CD4-positive, CD25-positive, alpha-beta regulatory T cell (primary cell): ENCODE measurements at regions not wholly inside any gene's neighbourhood (a gene's known extent, or its start where the extent isn't known, plus 50 kb on each side); places are given as distances from the start of the nearest gene placed in this dataset.
"Not testable (repeated sequence)": the region's sequence is repeated elsewhere in the genome, so short reads cannot be mapped to it uniquely, and the experiment has no call there.

Source experiments
- ATAC-seq, 2 donors: fragments of 150-1000 bp; cut with Tn5 transposase; one replicate each; pipeline ENCODE4 v1.10.0; 2021; ENCODE audit warnings: low read depth in 2 of 2, moderate number of reproducible peaks in 2 of 2, moderate library complexity in 1 of 2
- DNase-seq, 3 donors: peaks; one replicate each; pipeline versions ENCODE4 v3.0.0 to v3.0.0-alpha.2; 2012 to 2022; ENCODE audit warnings: mixed read lengths in 1 of 3
- H3K27ac ChIP-seq: one replicate; pipeline ENCODE4 v1.7.0; 2013; ENCODE audit warnings: mild to moderate bottlenecking, low read length; ENCODE audit not compliant: insufficient read depth, poor library complexity, severe bottlenecking
- H3K27me3 ChIP-seq: one replicate; pipeline ENCODE4 v1.7.0; 2013; ENCODE audit warnings: low read length; ENCODE audit not compliant: control insufficient read depth, insufficient read depth
- H3K36me3 ChIP-seq: one replicate; pipeline ENCODE4 v1.7.0; 2013; ENCODE audit warnings: mild to moderate bottlenecking, low read length, moderate library complexity; ENCODE audit not compliant: control insufficient read depth, insufficient read depth
- H3K4me1 ChIP-seq: 2 replicates; pipeline ENCODE4 v1.7.0; 2013; ENCODE audit warnings: mild to moderate bottlenecking, low read length; ENCODE audit not compliant: insufficient read depth, control insufficient read depth, poor library complexity, severe bottlenecking
- H3K4me3 ChIP-seq: one replicate; pipeline ENCODE4 v1.7.0; 2013; ENCODE audit warnings: low read depth, mild to moderate bottlenecking, low read length, moderate library complexity
- H3K9me3 ChIP-seq, 2 experiments: 1 replicate in 1 of 2; 2 replicates in 1 of 2; pipeline ENCODE4 v1.7.0; 2013; ENCODE audit warnings: low read length in 2 of 2, mild to moderate bottlenecking in 1 of 2, moderate library complexity in 1 of 2; ENCODE audit not compliant: control insufficient read depth in 2 of 2
- H3K27ac Mint-ChIP-seq, 3 donors: one replicate each; pipeline ENCODE4 v1.8.0; 2020 to 2022; ENCODE audit warnings: mild to moderate bottlenecking in 3 of 3, mixed read lengths in 3 of 3, moderate library complexity in 2 of 3
- H3K27me3 Mint-ChIP-seq: one replicate; pipeline ENCODE4 v1.8.0; 2022; ENCODE audit warnings: mild to moderate bottlenecking, mixed read lengths
- H3K36me3 Mint-ChIP-seq: one replicate; pipeline ENCODE4 v1.8.0; 2020; ENCODE audit warnings: mixed read lengths
- H3K4me1 Mint-ChIP-seq, 4 donors: one replicate each; pipeline ENCODE4 v1.8.0; 2020 to 2022; ENCODE audit warnings: mixed read lengths in 4 of 4, mild to moderate bottlenecking in 1 of 4
- H3K4me3 Mint-ChIP-seq, 4 donors: one replicate each; pipeline ENCODE4 v1.8.0; 2020 to 2022; ENCODE audit warnings: mild to moderate bottlenecking in 4 of 4, mixed read lengths in 4 of 4, moderate library complexity in 3 of 4
- H3K9me3 Mint-ChIP-seq, 7 donors: one replicate each; pipeline ENCODE4 v1.8.0; 2020 to 2022; ENCODE audit warnings: mixed read lengths in 7 of 7, mild to moderate bottlenecking in 3 of 7, moderate library complexity in 2 of 7

GRCh38 chr4:112836895-112837294, 200.0 kb downstream of the LARP7 start:
- DNase-seq: no peak
- Mint-ChIP-seq H3K27me3 (peaks cover 11% of the 10 kb centered on the region), H3K36me3 (no peaks in the 10 kb centered on the region), H3K27ac (no peak overlapping the region), H3K4me1 (no peaks in the 10 kb centered on the region), H3K4me3 (no peak overlapping the region), H3K9me3 (peaks cover 0 to 4% (median 1%) of the 10 kb centered on the region in 7 donors)
- Histone ChIP-seq H3K9me3 (no peaks in the 10 kb centered on the region), H3K36me3 (no peaks in the 10 kb centered on the region), H3K27me3 (no peaks in the 10 kb centered on the region), H3K27ac (no peak overlapping the region), H3K4me3 (no peak overlapping the region), H3K4me1 (no peaks in the 10 kb centered on the region)
- no peak for ATAC-seq

DNA sequence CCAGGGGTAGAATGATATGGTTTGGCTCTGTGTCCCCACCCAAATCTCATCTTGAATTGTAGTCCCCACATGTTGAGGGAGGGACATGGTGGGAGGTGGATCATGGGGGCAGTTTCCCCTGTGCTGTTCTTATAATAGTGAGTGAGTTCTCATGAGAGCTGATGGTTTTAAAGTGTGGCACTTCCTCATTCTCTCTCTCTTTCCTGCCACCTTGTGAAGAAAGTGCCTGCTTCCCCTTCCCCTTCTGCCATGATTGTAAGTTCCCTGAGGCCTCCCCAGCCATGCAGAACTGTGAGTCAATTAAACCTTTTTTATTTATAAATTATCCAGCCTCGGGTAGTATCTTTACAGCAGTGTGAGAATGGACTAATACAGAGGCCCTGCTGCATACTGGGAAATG, 201.1 kb downstream of the LARP7 start:
- H3K9me3 ChIP-seq, H3K9me3 Mint-ChIP-seq, H3K27ac Mint-ChIP-seq, ATAC-seq, H3K36me3 Mint-ChIP-seq, H3K4me1 Mint-ChIP-seq, H3K4me3 Mint-ChIP-seq, DNase-seq, H3K27me3 ChIP-seq, H3K4me3 ChIP-seq, H3K4me1 ChIP-seq, H3K36me3 ChIP-seq, H3K27ac ChIP-seq: not testable (repeated sequence)
- H3K27me3 Mint-ChIP-seq: peaks cover 16% of the 10 kb centered on the region

- Histone ChIP-seq H3K27ac (no peak overlapping the region), H3K9me3 (no peaks in the 10 kb centered on the region), H3K36me3 (no peaks in the 10 kb centered on the region), H3K4me3 (no peak overlapping the region), H3K4me1 (no peaks in the 10 kb centered on the region), H3K27me3 (no peaks in the 10 kb centered on the region)
- no peaks in the 10 kb centered on the region for H3K36me3 Mint-ChIP-seq
- H3K4me3 Mint-ChIP-seq: no peak overlapping the region
- ATAC-seq (no peak), DNase-seq (no peak)
- H3K27me3 Mint-ChIP-seq: peaks cover 17% of the 10 kb centered on the region
- no peaks in the 10 kb centered on the region for H3K4me1 Mint-ChIP-seq
- peaks cover 0 to 6% (median 1%) of the 10 kb centered on the region in 7 donors for H3K9me3 Mint-ChIP-seq
- H3K27ac Mint-ChIP-seq: no peak overlapping the region
These were observed 203.1 kb downstream of the LARP7 start for GRCh38 chr4:112840061-112840460.

GRCh38 chr4:112840619-112841018, 203.7 kb downstream of the LARP7 start:
- no peak overlapping the region for H3K27ac ChIP-seq
- H3K36me3 ChIP-seq: no peaks in the 10 kb centered on the region
- Mint-ChIP-seq H3K27ac (no peak overlapping the region), H3K36me3 (no peaks in the 10 kb centered on the region), H3K4me1 (no peaks in the 10 kb centered on the region), H3K9me3 (peaks cover 0 to 6% (median 1%) of the 10 kb centered on the region in 7 donors), H3K4me3 (no peak overlapping the region), H3K27me3 (peaks cover 17% of the 10 kb centered on the region)
- no peaks in the 10 kb centered on the region for H3K4me1 ChIP-seq
- no peak for ATAC-seq
- no peak for DNase-seq
- H3K4me3 ChIP-seq: no peak overlapping the region
- H3K9me3 ChIP-seq: no peaks in the 10 kb centered on the region
- H3K27me3 ChIP-seq: no peaks in the 10 kb centered on the region

GRCh38 chr4:112842513-112842912, 205.6 kb downstream of the LARP7 start:
- peaks cover 0 to 3% (median 0%) of the 10 kb centered on the region in 7 donors for H3K9me3 Mint-ChIP-seq
- H3K27me3 Mint-ChIP-seq: peaks cover 17% of the 10 kb centered on the region
- Histone ChIP-seq H3K9me3 (no peaks in the 10 kb centered on the region), H3K27me3 (no peaks in the 10 kb centered on the region), H3K4me1 (no peaks in the 10 kb centered on the region), H3K4me3 (no peak overlapping the region), H3K36me3 (no peaks in the 10 kb centered on the region), H3K27ac (no peak overlapping the region)
- H3K36me3 Mint-ChIP-seq: no peaks in the 10 kb centered on the region
- DNase-seq (no peak), ATAC-seq (no peak)
- no peaks in the 10 kb centered on the region for H3K4me1 Mint-ChIP-seq
- H3K4me3 Mint-ChIP-seq: no peak overlapping the region
- no peak overlapping the region for H3K27ac Mint-ChIP-seq

- Histone ChIP-seq H3K36me3 (no peaks in the 10 kb centered on the region), H3K27me3 (no peaks in the 10 kb centered on the region), H3K27ac (no peak overlapping the region), H3K4me1 (no peaks in the 10 kb centered on the region), H3K4me3 (no peak overlapping the region), H3K9me3 (no peaks in the 10 kb centered on the region)
- Mint-ChIP-seq H3K4me1 (no peaks in the 10 kb centered on the region), H3K27ac (no peak overlapping the region), H3K36me3 (no peaks in the 10 kb centered on the region), H3K4me3 (no peak overlapping the region), H3K9me3 (peaks cover 0 to 2% (median 0%) of the 10 kb centered on the region in 7 donors), H3K27me3 (peaks cover 6% of the 10 kb centered on the region)
- ATAC-seq (no peak), DNase-seq (no peak)
These were observed 204.1 kb upstream of the ANK2 start for GRCh38 chr4:112845386-112845785.

DNA sequence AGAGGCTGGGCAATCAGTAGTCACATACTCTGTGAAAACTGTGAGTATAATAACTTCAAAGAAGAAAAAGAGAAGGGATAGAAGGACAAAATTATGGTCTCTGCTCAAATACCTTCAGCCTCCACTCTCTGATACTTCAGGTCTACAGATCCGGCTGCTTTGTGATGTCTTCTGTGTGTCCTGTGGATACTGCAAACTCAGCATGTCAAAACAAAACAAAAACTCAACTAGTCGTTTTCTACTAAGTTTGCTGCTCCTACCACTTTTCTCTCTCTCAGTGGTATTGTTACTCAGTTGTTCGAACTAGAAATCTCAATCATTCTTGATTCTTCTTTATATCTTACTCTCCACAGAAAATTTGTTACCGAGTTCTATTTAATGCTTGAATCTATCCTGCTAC, 202.4 kb upstream of the ANK2 start:
- Mint-ChIP-seq H3K27me3 (peaks cover 11% of the 10 kb centered on the region), H3K4me1 (no peaks in the 10 kb centered on the region), H3K9me3 (peaks cover 0 to 3% (median 0%) of the 10 kb centered on the region in 7 donors), H3K4me3 (no peak overlapping the region), H3K27ac (no peak overlapping the region), H3K36me3 (no peaks in the 10 kb centered on the region)
- H3K9me3 ChIP-seq: no peaks in the 10 kb centered on the region
- H3K36me3 ChIP-seq: no peaks in the 10 kb centered on the region
- no peak for ATAC-seq
- no peaks in the 10 kb centered on the region for H3K4me1 ChIP-seq
- H3K27me3 ChIP-seq: no peaks in the 10 kb centered on the region
- no peak for DNase-seq
- no peak overlapping the region for H3K4me3 ChIP-seq
- no peak overlapping the region for H3K27ac ChIP-seq

DNA sequence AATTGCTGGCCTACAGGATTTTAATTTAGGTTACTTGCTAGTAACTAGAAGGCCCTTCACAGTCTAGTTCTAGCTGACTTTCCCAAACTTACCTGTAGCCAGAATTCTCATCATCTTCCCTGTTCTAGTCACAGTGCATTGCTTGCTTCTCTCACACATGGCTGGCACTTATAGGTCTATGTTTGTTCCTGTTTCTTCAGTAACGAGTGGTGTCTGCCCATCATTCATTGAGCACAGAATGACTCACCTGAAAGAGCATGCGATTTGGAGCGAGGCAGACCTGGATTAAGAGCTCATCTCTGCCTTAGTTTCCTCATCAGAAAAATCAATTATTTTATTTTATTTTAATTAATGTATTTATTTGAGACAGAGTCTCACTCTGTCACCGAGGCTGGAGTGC, 201.7 kb upstream of the ANK2 start:
- H3K4me1 ChIP-seq: no peaks in the 10 kb centered on the region
- H3K9me3 Mint-ChIP-seq: peaks cover 0 to 3% (median 0%) of the 10 kb centered on the region in 7 donors
- no peak overlapping the region for H3K4me3 ChIP-seq
- no peaks in the 10 kb centered on the region for H3K9me3 ChIP-seq
- H3K27ac ChIP-seq: no peak overlapping the region
- peaks cover 9% of the 10 kb centered on the region for H3K27me3 Mint-ChIP-seq
- no peaks in the 10 kb centered on the region for H3K4me1 Mint-ChIP-seq
- no peak overlapping the region for H3K27ac Mint-ChIP-seq
- no peaks in the 10 kb centered on the region for H3K27me3 ChIP-seq
- no peaks in the 10 kb centered on the region for H3K36me3 ChIP-seq
- H3K36me3 Mint-ChIP-seq: no peaks in the 10 kb centered on the region
- ATAC-seq (no peak), DNase-seq (no peak)
- no peak overlapping the region for H3K4me3 Mint-ChIP-seq
